Tongue (tissue), 1 donor: ENCODE measurements at regions not wholly inside any gene's neighbourhood (a gene's known extent, or its start where the extent isn't known, plus 50 kb on each side); places are given as distances from the start of the nearest gene placed in this dataset.
A peak's percentile ranks its signal among the peaks of the same experiment; 100 is the strongest.
"Not testable (repeated sequence)": the region's sequence is repeated elsewhere in the genome, so short reads cannot be mapped to it uniquely, and the experiment has no call there.

Source experiments
- DNase-seq: peaks from one replicate; pipeline ENCODE4 v3.0.0-alpha.2; 2015

GRCh38 chr9:106111039-106111730 is 416.8 kb downstream of the TMEM38B start:
- DNase-seq, result no peak

- DNase-seq, result no peak
These were observed 418.6 kb downstream of the TMEM38B start for GRCh38 chr9:106112935-106113334.

GRCh38 chr9:106119176-106119575 is 424.8 kb downstream of the TMEM38B start:
- DNase-seq, result peak; percentile 10

- DNase-seq, result no peak
These were observed 425.7 kb downstream of the TMEM38B start for GRCh38 chr9:106120071-106120470.

- no peak for DNase-seq
These were observed 433.4 kb downstream of the TMEM38B start for GRCh38 chr9:106127776-106128175.

GRCh38 chr9:106130374-106130773 is 436.0 kb downstream of the TMEM38B start:
- no peak for DNase-seq

GRCh38 chr9:106143781-106144180 is 449.4 kb downstream of the TMEM38B start:
- no peak for DNase-seq

GRCh38 chr9:106146066-106146840 is 451.9 kb downstream of the TMEM38B start:
- no peak for DNase-seq

GRCh38 chr9:106146886-106147285 is 452.5 kb downstream of the TMEM38B start:
- no peak for DNase-seq

- DNase-seq, result no peak
These were observed 455.6 kb downstream of the TMEM38B start for GRCh38 chr9:106149956-106150355.

GRCh38 chr9:106156465-106156864 is 462.1 kb downstream of the TMEM38B start:
- no peak for DNase-seq

- no peak for DNase-seq
These were observed 477.9 kb downstream of the TMEM38B start for GRCh38 chr9:106172265-106172664.

GRCh38 chr9:106174346-106174745 is 480.0 kb downstream of the TMEM38B start:
- no peak for DNase-seq

GRCh38 chr9:106177216-106177615 is 482.9 kb downstream of the TMEM38B start:
- DNase-seq, result no peak

GRCh38 chr9:106179191-106179590 is 484.9 kb downstream of the TMEM38B start:
- DNase-seq, result no peak

- not testable (repeated sequence) for DNase-seq
These were observed 509.6 kb downstream of the TMEM38B start for GRCh38 chr9:106203815-106204516.

- no peak for DNase-seq
These were observed 513.0 kb downstream of the TMEM38B start for GRCh38 chr9:106207298-106207697.

- DNase-seq, result no peak
These were observed 524.1 kb downstream of the TMEM38B start for GRCh38 chr9:106218427-106218826.

GRCh38 chr9:106218854-106219253 is 524.5 kb downstream of the TMEM38B start:
- no peak for DNase-seq

GRCh38 chr9:106220415-106220814 is 526.1 kb downstream of the TMEM38B start:
- DNase-seq, result no peak

GRCh38 chr9:106228861-106229260 is 534.5 kb downstream of the TMEM38B start:
- DNase-seq, result no peak

GRCh38 chr9:106233116-106233515 is 538.8 kb downstream of the TMEM38B start:
- no peak for DNase-seq

- DNase-seq, result not testable (repeated sequence)
These were observed 566.6 kb downstream of the TMEM38B start for GRCh38 chr9:106260908-106261307.
